HEK293 (cell line): ENCODE measurements at regions not wholly inside any gene's neighbourhood (a gene's known extent, or its start where the extent isn't known, plus 50 kb on each side); places are given as distances from the start of the nearest gene placed in this dataset.

Experiments used
- CTCF ChIA-PET: fragments of 350-600 bp; formaldehyde crosslinking; extraction: SDS; loops from one replicate; lab custom pipeline; 2021; ENCODE audit warnings: antibody characterized with exemption; lab: Yijun Ruan, JAX
- POLR2A ChIA-PET: fragments of 300-600 bp; formaldehyde crosslinking; extraction: SDS; loops from one replicate; lab custom pipeline; 2020; ENCODE audit warnings: antibody characterized with exemption, inconsistent platforms; lab: Yijun Ruan, JAX
- H3K27ac ChIP-seq: fragments of 200-500 bp; sonication (Bioruptor generic); 2 replicates; pipeline ENCODE4 v1.5.1; 2014; ENCODE audit warnings: low read depth, low read length, control low read depth, inconsistent platforms; ENCODE audit errors: extremely low read depth
- H3K36me3 ChIP-seq, 2 experiments: fragments of 200-500 bp in 1 of 2; sonication (Bioruptor generic) in 1 of 2; 1 replicate in 1 of 2; 2 replicates in 1 of 2; pipeline ENCODE4 v1.5.1; 2014 to 2017; ENCODE audit warnings: inconsistent platforms in 2 of 2, low read length in 2 of 2; ENCODE audit not compliant: control insufficient read depth in 2 of 2, insufficient read depth in 1 of 2
- H3K4me1 ChIP-seq: fragments of 200-500 bp; sonication (Bioruptor generic); 2 replicates; pipeline ENCODE4 v1.5.1; 2014; ENCODE audit warnings: mild to moderate bottlenecking, low read length, inconsistent platforms; ENCODE audit not compliant: control insufficient read depth, insufficient read depth
- H3K4me3 ChIP-seq: 2 replicates; pipeline ENCODE4 v1.5.1; 2011; ENCODE audit warnings: low read depth, mild to moderate bottlenecking, control low read depth, low read length, moderate library complexity
- H3K9me3 ChIP-seq: fragments of 200-500 bp; sonication (Bioruptor generic); 2 replicates; pipeline ENCODE4 v1.5.1; 2014; ENCODE audit warnings: low read depth, low read length, inconsistent platforms; ENCODE audit not compliant: control insufficient read depth, insufficient read depth
- GLI2 ChIP-seq: fragments of 450-650 bp; formaldehyde crosslinking; IDR thresholded peaks from 2 replicates; pipeline ENCODE4; 2017; ENCODE audit warnings: missing biosample characterization, missing genetic modification characterization, low read depth, borderline replicate concordance
- GLIS1 ChIP-seq: fragments of 450-650 bp; formaldehyde crosslinking; IDR thresholded peaks from 2 replicates; pipeline ENCODE4 v1.5.1; 2016; ENCODE audit warnings: missing biosample characterization, missing genetic modification characterization
- GLIS2 ChIP-seq: fragments of 450-650 bp; formaldehyde crosslinking; IDR thresholded peaks from 2 replicates; pipeline ENCODE4 v1.5.1; 2016; ENCODE audit warnings: missing biosample characterization, missing genetic modification characterization
- KLF10 ChIP-seq: fragments of 450-650 bp; IDR thresholded peaks from 2 replicates; pipeline ENCODE4 v1.5.1; 2018; ENCODE audit warnings: missing biosample characterization, mild to moderate bottlenecking, missing genetic modification characterization
- KLF9 ChIP-seq: fragments of 450-650 bp; formaldehyde crosslinking; IDR thresholded peaks from 2 replicates; pipeline ENCODE4 v1.5.1; 2016; ENCODE audit warnings: missing biosample characterization, missing genetic modification characterization, low read depth
- MZF1 ChIP-seq: fragments of 450-650 bp; formaldehyde crosslinking; IDR thresholded peaks from 2 replicates; pipeline ENCODE4 v1.5.1; 2017; ENCODE audit warnings: missing biosample characterization, missing genetic modification characterization, borderline replicate concordance
- SCRT1 ChIP-seq: fragments of 450-650 bp; formaldehyde crosslinking; IDR thresholded peaks from 2 replicates; pipeline ENCODE4 v1.5.1; 2016; ENCODE audit warnings: missing biosample characterization, missing genetic modification characterization, borderline replicate concordance
- SP3 ChIP-seq: fragments of 450-650 bp; formaldehyde crosslinking; IDR thresholded peaks from 2 replicates; pipeline ENCODE4 v1.5.1; 2016; ENCODE audit warnings: missing biosample characterization, missing genetic modification characterization
- TRIM28 ChIP-seq: IDR thresholded peaks from 2 replicates; pipeline ENCODE4 v1.6.1; 2011; ENCODE audit warnings: low read length, control low read depth, borderline replicate concordance
- ZBTB21 ChIP-seq: fragments of 450-650 bp; formaldehyde crosslinking; IDR thresholded peaks from 2 replicates; pipeline ENCODE4 v1.5.1; 2017; ENCODE audit warnings: missing biosample characterization, missing genetic modification characterization
- ZFP69B ChIP-seq: fragments of 450-650 bp; formaldehyde crosslinking; IDR thresholded peaks from 2 replicates; pipeline ENCODE4 v1.5.1; 2016; ENCODE audit warnings: missing biosample characterization, missing genetic modification characterization
- ZNF10 ChIP-seq: fragments of 450-650 bp; formaldehyde crosslinking; IDR thresholded peaks from 2 replicates; pipeline ENCODE4 v1.5.1; 2017; ENCODE audit warnings: missing biosample characterization, missing genetic modification characterization
- ZNF138 ChIP-seq: fragments of 450-650 bp; formaldehyde crosslinking; IDR thresholded peaks from 2 replicates; pipeline ENCODE4 v1.5.1; 2016; ENCODE audit warnings: missing biosample characterization, missing genetic modification characterization, borderline replicate concordance
- ZNF26 ChIP-seq: fragments of 450-650 bp; formaldehyde crosslinking; IDR thresholded peaks from 2 replicates; pipeline ENCODE4 v1.5.1; 2016; ENCODE audit warnings: missing biosample characterization, missing genetic modification characterization
- ZNF335 ChIP-seq: fragments of 450-650 bp; formaldehyde crosslinking; conservative IDR thresholded peaks from 2 replicates; pipeline ENCODE4 v1.5.1; 2016; ENCODE audit warnings: missing biosample characterization, missing genetic modification characterization
- ZNF341 ChIP-seq: fragments of 450-650 bp; formaldehyde crosslinking; IDR thresholded peaks from 2 replicates; pipeline ENCODE4; 2016; ENCODE audit warnings: low read depth, missing biosample characterization, missing genetic modification characterization
- ZNF354C ChIP-seq: fragments of 450-650 bp; formaldehyde crosslinking; IDR thresholded peaks from 2 replicates; pipeline ENCODE4 v1.5.1; 2016; ENCODE audit warnings: missing biosample characterization, missing genetic modification characterization, low read depth, borderline replicate concordance
- ZNF366 ChIP-seq: fragments of 450-650 bp; formaldehyde crosslinking; conservative IDR thresholded peaks from 2 replicates; pipeline ENCODE4 v1.5.1; 2016; ENCODE audit warnings: missing biosample characterization, missing genetic modification characterization
- ZNF37A ChIP-seq: fragments of 450-650 bp; IDR thresholded peaks from 2 replicates; pipeline ENCODE4 v1.5.1; 2018; ENCODE audit warnings: missing biosample characterization, missing genetic modification characterization
- ZNF394 ChIP-seq: fragments of 450-650 bp; formaldehyde crosslinking; IDR thresholded peaks from 2 replicates; pipeline ENCODE4 v1.5.1; 2016; ENCODE audit warnings: missing biosample characterization, missing genetic modification characterization, mild to moderate bottlenecking, moderate library complexity, borderline replicate concordance
- ZNF449 ChIP-seq: fragments of 450-650 bp; formaldehyde crosslinking; IDR thresholded peaks from 2 replicates; pipeline ENCODE4 v1.5.1; 2017; ENCODE audit warnings: missing biosample characterization, mild to moderate bottlenecking, missing genetic modification characterization, moderate library complexity
- ZNF624 ChIP-seq: fragments of 450-650 bp; formaldehyde crosslinking; IDR thresholded peaks from 2 replicates; pipeline ENCODE4 v1.5.1; 2017; ENCODE audit warnings: missing biosample characterization, missing genetic modification characterization
- ZNF629 ChIP-seq: fragments of 450-650 bp; formaldehyde crosslinking; IDR thresholded peaks from 2 replicates; pipeline ENCODE4 v1.5.1; 2017; ENCODE audit warnings: missing biosample characterization, missing genetic modification characterization
- ZNF660 ChIP-seq: fragments of 450-650 bp; IDR thresholded peaks from 2 replicates; pipeline ENCODE4 v1.5.1; 2018; ENCODE audit warnings: missing biosample characterization, mild to moderate bottlenecking, missing genetic modification characterization
- ZNF768 ChIP-seq: fragments of 450-650 bp; formaldehyde crosslinking; IDR thresholded peaks from 2 replicates; pipeline ENCODE4 v1.5.1; 2018; ENCODE audit warnings: missing biosample characterization, mild to moderate bottlenecking, missing genetic modification characterization
- ZNF785 ChIP-seq: fragments of 450-650 bp; formaldehyde crosslinking; IDR thresholded peaks from 2 replicates; pipeline ENCODE4 v1.5.1; 2016; ENCODE audit warnings: missing biosample characterization, missing genetic modification characterization
- ZNF791 ChIP-seq: fragments of 450-650 bp; formaldehyde crosslinking; IDR thresholded peaks from 2 replicates; pipeline ENCODE4 v1.5.1; 2016; ENCODE audit warnings: missing biosample characterization, missing genetic modification characterization
- ZXDB ChIP-seq: fragments of 450-650 bp; formaldehyde crosslinking; IDR thresholded peaks from 2 replicates; pipeline ENCODE4 v1.5.1; 2016; ENCODE audit warnings: missing biosample characterization, missing genetic modification characterization
- TF ChIP-seq, protein P1 (sequence below): fragments of 450-650 bp; formaldehyde crosslinking; IDR thresholded peaks from 2 replicates; pipeline ENCODE4 v1.5.1; 2016; ENCODE audit warnings: missing biosample characterization, missing genetic modification characterization
- TF ChIP-seq, protein P2 (sequence below): fragments of 450-650 bp; formaldehyde crosslinking; IDR thresholded peaks from 2 replicates; pipeline ENCODE4 v1.5.1; 2016; ENCODE audit warnings: missing biosample characterization, missing genetic modification characterization

DNA sequence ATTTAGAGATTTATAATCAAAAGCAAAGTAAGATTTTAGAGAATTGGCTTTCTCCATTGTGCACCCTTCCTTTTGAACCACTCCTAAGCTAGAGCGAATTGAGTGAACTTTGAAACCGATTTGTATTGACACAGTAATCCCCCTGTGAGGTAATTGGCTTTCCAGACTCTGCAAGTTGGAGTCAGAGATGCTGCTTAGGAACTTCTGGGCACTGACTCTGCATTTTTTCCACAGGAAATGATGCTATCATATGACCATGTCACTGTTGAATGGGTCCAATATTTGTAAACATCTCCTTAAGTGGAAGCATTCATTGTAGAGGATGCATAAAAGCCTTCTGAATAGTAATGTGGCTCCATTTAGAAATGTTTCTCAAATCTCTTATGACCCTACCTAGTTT, 394.4 kb upstream of the ZNF608 start:
- Histone ChIP-seq H3K27ac (no peak overlapping the region), H3K36me3 (no peaks in the 10 kb centered on the region), H3K9me3 (no peaks in the 10 kb centered on the region), H3K4me3 (no peak overlapping the region), H3K4me1 (peaks cover 4% of the 10 kb centered on the region; the same call in 1 of the 2 replicates)
- TF ChIP-seq MZF1 (tag by site-specific recombination) = no peak
- TF ChIP-seq ZBTB21 (tag by site-specific recombination) = peak; percentile 60
- TF ChIP-seq ZNF660 (tag by site-specific recombination) = peak; percentile 19; the same call in 1 of the 2 replicates
- TF ChIP-seq ZNF629 (tag by site-specific recombination) = peak; percentile 39; the same call in 1 of the 2 replicates
- TF ChIP-seq, protein P1, sequence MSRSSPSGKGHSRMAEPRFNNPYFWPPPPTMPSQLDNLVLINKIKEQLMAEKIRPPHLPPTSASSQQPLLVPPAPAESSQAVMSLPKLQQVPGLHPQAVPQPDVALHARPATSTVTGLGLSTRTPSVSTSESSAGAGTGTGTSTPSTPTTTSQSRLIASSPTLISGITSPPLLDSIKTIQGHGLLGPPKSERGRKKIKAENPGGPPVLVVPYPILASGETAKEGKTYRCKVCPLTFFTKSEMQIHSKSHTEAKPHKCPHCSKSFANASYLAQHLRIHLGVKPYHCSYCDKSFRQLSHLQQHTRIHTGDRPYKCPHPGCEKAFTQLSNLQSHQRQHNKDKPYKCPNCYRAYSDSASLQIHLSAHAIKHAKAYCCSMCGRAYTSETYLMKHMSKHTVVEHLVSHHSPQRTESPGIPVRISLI = 0 out of 2 replicates have a peak, but pooled peaks have one; percentile 42
- peak; percentile 70; the same call in 1 of the 2 replicates for TF ChIP-seq ZNF10 (tag by site-specific recombination)
- no peak for TF ChIP-seq ZNF354C
- ChIA-PET CTCF (no interaction called here), POLR2A (no interaction called here)

- no peaks in the 10 kb centered on the region for H3K36me3 ChIP-seq
- POLR2A ChIA-PET = no interaction called here
- H3K4me3 ChIP-seq = no peak overlapping the region
- CTCF ChIA-PET = interaction anchor here (0.7 to 1.2 kb wide), 3 partner anchors 9 to 479 kb away, joined by 3 read pairs; no protein-coding TSS in a partner anchor
- peaks cover 4% of the 10 kb centered on the region; the same call in 1 of the 2 replicates for H3K4me1 ChIP-seq
- no peak overlapping the region for H3K27ac ChIP-seq
- H3K9me3 ChIP-seq = no peaks in the 10 kb centered on the region
- TF ChIP-seq TRIM28 (no peak), KLF9 (no peak), SCRT1 (tag by site-specific recombination) (no peak), KLF10 (tag by site-specific recombination) (no peak), SP3 (peak; percentile 26; the same call in 1 of the 2 replicates), ZNF341 (tag by site-specific recombination) (no peak), GLIS1 (no peak), ZNF335 (peak; percentile 21; the same call in 1 of the 2 replicates), ZNF624 (no peak), ZFP69B (tag by site-specific recombination) (no peak), ZNF394 (0 out of 2 replicates have a peak, but pooled peaks have one; percentile 15), ZNF366 (peak; percentile 57; the same call in 1 of the 2 replicates), ZNF791 (tag by site-specific recombination) (no peak), GLIS2 (tag by site-specific recombination) (no peak), ZNF26 (tag by site-specific recombination) (no peak), ZNF449 (tag by site-specific recombination) (no peak), ZNF785 (tag by site-specific recombination) (no peak), ZNF37A (tag by site-specific recombination) (no peak), ZXDB (no peak), ZNF768 (tag by site-specific recombination) (no peak), ZNF138 (no peak), GLI2 (tag by site-specific recombination) (no peak)
- TF ChIP-seq, protein P2, sequence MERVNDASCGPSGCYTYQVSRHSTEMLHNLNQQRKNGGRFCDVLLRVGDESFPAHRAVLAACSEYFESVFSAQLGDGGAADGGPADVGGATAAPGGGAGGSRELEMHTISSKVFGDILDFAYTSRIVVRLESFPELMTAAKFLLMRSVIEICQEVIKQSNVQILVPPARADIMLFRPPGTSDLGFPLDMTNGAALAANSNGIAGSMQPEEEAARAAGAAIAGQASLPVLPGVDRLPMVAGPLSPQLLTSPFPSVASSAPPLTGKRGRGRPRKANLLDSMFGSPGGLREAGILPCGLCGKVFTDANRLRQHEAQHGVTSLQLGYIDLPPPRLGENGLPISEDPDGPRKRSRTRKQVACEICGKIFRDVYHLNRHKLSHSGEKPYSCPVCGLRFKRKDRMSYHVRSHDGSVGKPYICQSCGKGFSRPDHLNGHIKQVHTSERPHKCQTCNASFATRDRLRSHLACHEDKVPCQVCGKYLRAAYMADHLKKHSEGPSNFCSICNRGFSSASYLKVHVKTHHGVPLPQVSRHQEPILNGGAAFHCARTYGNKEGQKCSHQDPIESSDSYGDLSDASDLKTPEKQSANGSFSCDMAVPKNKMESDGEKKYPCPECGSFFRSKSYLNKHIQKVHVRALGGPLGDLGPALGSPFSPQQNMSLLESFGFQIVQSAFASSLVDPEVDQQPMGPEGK (tag by site-specific recombination) = no peak
- TF ChIP-seq, protein P1 = no peak
Observed at GRCh38 chr5:125142458-125142857, 396.0 kb upstream of the ZNF608 start.
